ENCODE measurements at regions not wholly inside any gene's neighbourhood (a gene's known extent, or its start where the extent isn't known, plus 50 kb on each side); places are given as distances from the start of the nearest gene placed in this dataset.

DNA sequence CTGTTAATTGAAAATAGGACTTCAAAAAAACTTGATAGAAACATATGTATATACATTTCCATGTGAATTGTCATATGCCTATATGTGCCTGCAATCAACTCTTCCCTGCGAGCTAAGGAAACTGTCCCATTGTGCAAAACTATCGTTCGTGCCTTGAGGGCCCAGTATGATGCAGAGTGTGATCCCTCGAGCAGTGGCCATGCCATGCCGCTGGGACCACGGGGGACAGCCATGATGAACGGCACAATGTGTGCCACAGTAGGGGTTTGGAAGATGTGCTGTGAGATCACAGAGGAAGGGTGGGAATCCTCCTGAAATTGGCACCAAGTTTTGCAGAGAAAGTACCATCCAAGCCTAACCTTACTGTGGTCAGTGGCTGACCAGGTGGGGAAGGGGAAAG is 118.1 kb upstream of the SOX1 start:
- TF ChIP-seq CTCF (IDR thresholded peaks at IDR 0.05) (no peak), EZH2 (IDR thresholded peaks at IDR 0.05; ENCODE audit: borderline replicate concordance, insufficient read depth, low read depth, low read length, poor library complexity, severe bottlenecking) (no peak)

Measured in B cell (primary cell).